Left lung (tissue), 4 donors: ENCODE measurements at regions not wholly inside any gene's neighbourhood (a gene's known extent, or its start where the extent isn't known, plus 50 kb on each side); places are given as distances from the start of the nearest gene placed in this dataset.

ENCODE experiments used
- ATAC-seq: fragments of 200-7000 bp; cut with Tn5 transposase; one replicate; pipeline ENCODE4 v1.9.1; 2020; ENCODE audit warnings: moderate library complexity
- DNase-seq, 4 donors: peaks; one replicate each; pipeline ENCODE4 v3.0.0-alpha.2; 2013 to 2020
- H3K27ac ChIP-seq, 2 donors: fragments of 200-600 bp; sonication (generic) in 1 of 2; one replicate each; pipeline versions ENCODE4 v1.5.0 to v1.8.0; 2020 to 2021
- H3K27me3 ChIP-seq, 2 donors: fragments of 200-600 bp; sonication (generic) in 1 of 2; one replicate each; pipeline versions ENCODE4 v1.5.0 to v1.8.0; 2020 to 2021
- H3K36me3 ChIP-seq, 2 donors: fragments of 200-600 bp; sonication (generic) in 1 of 2; one replicate each; pipeline versions ENCODE4 v1.5.0 to v1.8.0; 2020 to 2021
- H3K4me1 ChIP-seq, 2 donors: fragments of 200-600 bp; one replicate each; pipeline ENCODE4 v1.8.0; 2021
- H3K4me3 ChIP-seq, 2 donors: fragments of 200-600 bp; sonication (generic) in 1 of 2; one replicate each; pipeline versions ENCODE4 v1.5.0 to v1.8.0; 2020 to 2021; ENCODE audit warnings: mild to moderate bottlenecking in 1 of 2
- H3K9me3 ChIP-seq, 2 donors: fragments of 200-600 bp; sonication (generic) in 1 of 2; one replicate each; pipeline versions ENCODE4 v1.5.0 to v1.8.0; 2020 to 2021
- CTCF ChIP-seq, 2 donors: fragments of 200-600 bp; sonication (generic) in 1 of 2; IDR thresholded peaks; one replicate each; pipeline versions ENCODE4 v1.5.0 to v1.8.0; 2021; ENCODE audit warnings: antibody characterized with exemption in 2 of 2
- intact Hi-C, 2 donors: fragments of 100-400 bp; cut with DNase I; formaldehyde crosslinking; loops; one replicate each; pipeline versions ENCODE4 v1.11.2 to v1.14.2; 2022
- donor health status: DM: no; HTN: yes; CAD: no.
- donor health status: DM: no; HTN: no; CAD: no.

DNA sequence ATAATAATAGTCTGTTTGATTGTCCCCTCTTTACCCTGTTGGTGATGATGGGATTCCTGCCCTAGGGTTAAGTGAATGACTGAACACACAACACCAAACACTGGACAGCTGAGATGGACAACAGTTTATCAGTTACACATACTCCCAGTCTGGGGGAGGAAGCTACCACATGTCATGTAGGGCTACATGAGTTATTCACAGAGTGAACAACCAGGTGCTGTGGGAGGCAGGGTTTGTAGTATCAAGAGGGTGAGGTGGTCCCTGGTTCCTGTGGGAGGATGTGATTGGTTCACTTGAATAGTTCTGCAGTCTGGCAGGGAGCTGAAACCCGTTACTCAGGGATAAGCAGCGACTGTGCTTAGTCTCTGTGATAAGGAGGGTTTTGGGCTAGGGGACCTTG, 88.8 kb upstream of the AP1S2 start:
- H3K9me3 ChIP-seq, result no peaks in the 10 kb centered on the region
- H3K4me1 ChIP-seq, result no peaks in the 10 kb centered on the region
- no peak for TF ChIP-seq CTCF (IDR thresholded peaks at IDR 0.05)
- DNase-seq, result no peak
- intact Hi-C loops, result no loop called here
- H3K4me3 ChIP-seq, result no peak overlapping the region
- ATAC-seq, result no peak
- no peak overlapping the region for H3K27ac ChIP-seq
- H3K36me3 ChIP-seq, result no peaks in the 10 kb centered on the region
- no peaks in the 10 kb centered on the region for H3K27me3 ChIP-seq

DNA sequence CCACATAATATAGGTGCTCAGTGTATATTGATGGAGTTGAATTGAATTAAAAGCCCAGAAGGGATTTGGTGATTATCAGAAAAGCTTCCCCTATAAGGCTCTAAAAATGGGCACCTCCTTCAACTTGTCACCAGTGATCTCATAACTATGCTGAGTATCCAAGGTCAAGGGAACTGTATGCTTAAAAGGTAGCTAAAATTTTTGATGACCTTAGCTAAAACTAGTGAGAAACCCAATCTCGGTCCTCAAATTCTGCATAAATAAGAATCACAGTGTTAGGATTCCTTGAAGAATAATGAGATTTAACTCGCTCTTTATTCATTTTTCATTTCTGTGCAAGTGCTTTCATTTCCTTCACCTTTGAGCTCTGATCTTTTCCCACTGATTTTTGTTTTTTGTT, 87.7 kb upstream of the AP1S2 start:
- no peak for TF ChIP-seq CTCF (IDR thresholded peaks at IDR 0.05)
- intact Hi-C loops, result no loop called here
- H3K4me1 ChIP-seq, result no peaks in the 10 kb centered on the region
- H3K27ac ChIP-seq, result no peak overlapping the region
- no peak for ATAC-seq
- DNase-seq, result no peak
- no peaks in the 10 kb centered on the region for H3K36me3 ChIP-seq
- no peak overlapping the region for H3K4me3 ChIP-seq
- H3K27me3 ChIP-seq, result peaks cover 0 to under 1% of the 10 kb centered on the region in 2 donors
- no peaks in the 10 kb centered on the region for H3K9me3 ChIP-seq

GRCh38 chrX:15939737-15940136, 85.1 kb upstream of the AP1S2 start:
- TF ChIP-seq CTCF (IDR thresholded peaks at IDR 0.05), result no peak
- Histone ChIP-seq H3K4me1 (no peaks in the 10 kb centered on the region), H3K27ac (no peak overlapping the region), H3K36me3 (no peaks in the 10 kb centered on the region), H3K4me3 (no peak overlapping the region), H3K27me3 (peaks cover 0 to 4% of the 10 kb centered on the region in 2 donors), H3K9me3 (no peaks in the 10 kb centered on the region)
- ATAC-seq (no peak), DNase-seq (no peak)
- intact Hi-C loops, result no loop called here

GRCh38 chrX:15938072-15938471, 83.5 kb upstream of the AP1S2 start:
- no peaks in the 10 kb centered on the region for H3K9me3 ChIP-seq
- H3K36me3 ChIP-seq, result no peaks in the 10 kb centered on the region
- no peak overlapping the region for H3K4me3 ChIP-seq
- TF ChIP-seq CTCF (IDR thresholded peaks at IDR 0.05), result no peak
- DNase-seq (no peak), ATAC-seq (no peak)
- intact Hi-C loops, result no loop called here
- no peak overlapping the region for H3K27ac ChIP-seq
- H3K27me3 ChIP-seq, result peaks cover 0 to 4% of the 10 kb centered on the region in 2 donors
- H3K4me1 ChIP-seq, result no peaks in the 10 kb centered on the region

- peaks cover 0 to 2% of the 10 kb centered on the region in 2 donors for H3K27me3 ChIP-seq
- ATAC-seq, result no peak
- H3K36me3 ChIP-seq, result no peaks in the 10 kb centered on the region
- DNase-seq, result no peak
- no peaks in the 10 kb centered on the region for H3K9me3 ChIP-seq
- intact Hi-C loops, result no loop called here
- H3K4me1 ChIP-seq, result no peaks in the 10 kb centered on the region
- no peak overlapping the region for H3K27ac ChIP-seq
- no peak overlapping the region for H3K4me3 ChIP-seq
- TF ChIP-seq CTCF (IDR thresholded peaks at IDR 0.05), result no peak
Measured at GRCh38 chrX:15931362-15931761, 76.7 kb upstream of the AP1S2 start.
